ENCODE measurements at regions not wholly inside any gene's neighbourhood (a gene's known extent, or its start where the extent isn't known, plus 50 kb on each side); places are given as distances from the start of the nearest gene placed in this dataset.
A peak's percentile ranks its signal among the peaks of the same experiment; 100 is the strongest.
"Not testable (repeated sequence)": the region's sequence is repeated elsewhere in the genome, so short reads cannot be mapped to it uniquely, and the experiment has no call there.

DNA sequence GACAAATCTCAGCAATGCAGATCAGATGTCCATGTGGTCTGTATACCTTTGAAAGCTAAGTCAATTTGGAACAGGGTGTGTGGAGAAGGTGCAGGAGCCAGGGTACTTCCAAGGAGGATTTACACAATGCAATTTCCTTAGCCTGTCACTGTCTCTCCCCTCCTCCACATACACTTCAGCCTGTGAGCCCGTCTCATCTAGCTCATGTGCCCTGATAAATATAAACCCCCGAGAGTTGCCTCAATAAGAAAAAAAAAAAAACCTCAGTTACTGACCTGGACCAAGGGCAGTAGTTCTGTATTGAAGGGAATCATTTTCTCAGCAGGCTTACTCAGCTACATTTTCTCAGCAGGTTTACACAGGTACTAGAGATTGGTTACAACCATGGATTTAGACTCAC is 132.1 kb upstream of the PELI2 start:
- no peak for DNase-seq

DNA sequence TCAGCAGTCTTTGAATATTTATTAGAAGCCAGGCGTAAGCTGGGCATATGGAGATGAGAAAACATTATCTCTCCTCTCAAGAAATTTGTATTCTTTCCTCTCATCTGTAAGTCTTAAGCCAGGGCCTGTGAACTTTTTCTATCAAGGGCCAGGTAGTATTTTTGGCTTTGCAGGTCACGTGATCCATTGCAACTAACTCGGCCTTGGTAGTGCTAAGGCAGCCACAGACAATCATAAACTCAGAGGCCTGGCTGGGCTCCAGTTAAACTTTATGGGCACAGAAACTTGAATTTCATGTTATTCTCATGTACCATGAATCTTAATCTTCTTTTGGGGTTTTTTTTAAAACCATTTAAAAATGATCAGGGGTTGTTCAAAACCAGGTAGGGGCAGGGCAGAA is 117.4 kb upstream of the PELI2 start:
- DNase-seq, result no peak

DNA sequence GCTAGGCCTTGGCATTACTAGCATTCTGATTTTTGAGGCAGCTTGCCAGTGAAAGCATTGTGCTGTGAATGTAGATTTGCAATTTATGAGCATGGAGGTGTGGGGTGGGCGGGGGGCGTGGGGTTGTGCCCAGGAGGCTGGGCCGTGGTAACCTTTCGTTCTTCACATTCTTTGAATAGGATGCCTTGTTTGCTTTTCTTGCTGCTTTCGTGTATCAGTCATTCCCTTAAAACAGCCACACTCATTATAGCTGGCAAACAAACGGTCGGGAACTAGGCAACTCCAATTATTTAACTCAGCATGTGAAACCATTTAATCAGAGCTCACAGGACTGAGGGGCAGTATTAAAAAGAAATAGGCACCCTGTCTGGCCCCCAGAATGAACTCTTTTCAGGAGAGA is 115.9 kb upstream of the PELI2 start:
- DNase-seq, result no peak

DNA sequence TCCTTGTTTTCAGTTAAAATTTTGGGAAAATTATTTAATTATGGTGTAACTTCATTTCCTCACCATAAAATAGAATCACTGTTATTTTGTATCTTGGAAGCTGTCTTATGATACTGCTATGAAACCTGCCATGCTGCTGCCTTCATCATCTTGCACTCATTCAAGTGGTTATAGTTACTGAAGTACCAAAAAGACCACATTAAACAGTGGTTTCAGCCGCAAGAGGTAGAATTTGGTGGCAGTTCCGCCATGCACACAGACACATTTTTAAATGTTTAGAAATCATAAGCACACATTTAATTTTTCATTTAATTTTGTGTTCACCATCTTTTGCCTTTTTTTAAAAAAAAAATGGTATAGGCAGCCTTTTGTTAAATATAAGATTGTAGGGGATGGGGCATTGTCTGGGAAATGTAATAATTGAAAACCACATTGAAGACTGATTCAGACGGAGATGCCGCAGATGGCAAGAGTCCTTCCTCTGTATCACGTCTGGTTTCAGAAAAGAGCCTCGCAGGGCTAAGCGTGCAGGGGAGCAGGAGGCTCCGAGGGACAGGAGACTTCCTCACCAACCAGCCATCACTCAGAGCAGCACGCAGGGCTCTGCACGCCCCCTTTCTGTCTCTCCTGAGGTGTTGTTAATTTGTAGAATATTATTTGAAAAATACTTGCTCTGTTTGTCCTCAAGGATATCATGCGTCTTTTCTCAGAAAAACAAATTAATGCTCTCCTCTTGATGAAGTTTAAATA is 115.2 kb upstream of the PELI2 start:
- no peak for DNase-seq

GRCh38 chr14:56004323-56004722 is 113.9 kb upstream of the PELI2 start:
- DNase-seq, result no peak

GRCh38 chr14:56004786-56005185 is 113.4 kb upstream of the PELI2 start:
- peak; percentile 12 to 25 (median 22) for DNase-seq

DNA sequence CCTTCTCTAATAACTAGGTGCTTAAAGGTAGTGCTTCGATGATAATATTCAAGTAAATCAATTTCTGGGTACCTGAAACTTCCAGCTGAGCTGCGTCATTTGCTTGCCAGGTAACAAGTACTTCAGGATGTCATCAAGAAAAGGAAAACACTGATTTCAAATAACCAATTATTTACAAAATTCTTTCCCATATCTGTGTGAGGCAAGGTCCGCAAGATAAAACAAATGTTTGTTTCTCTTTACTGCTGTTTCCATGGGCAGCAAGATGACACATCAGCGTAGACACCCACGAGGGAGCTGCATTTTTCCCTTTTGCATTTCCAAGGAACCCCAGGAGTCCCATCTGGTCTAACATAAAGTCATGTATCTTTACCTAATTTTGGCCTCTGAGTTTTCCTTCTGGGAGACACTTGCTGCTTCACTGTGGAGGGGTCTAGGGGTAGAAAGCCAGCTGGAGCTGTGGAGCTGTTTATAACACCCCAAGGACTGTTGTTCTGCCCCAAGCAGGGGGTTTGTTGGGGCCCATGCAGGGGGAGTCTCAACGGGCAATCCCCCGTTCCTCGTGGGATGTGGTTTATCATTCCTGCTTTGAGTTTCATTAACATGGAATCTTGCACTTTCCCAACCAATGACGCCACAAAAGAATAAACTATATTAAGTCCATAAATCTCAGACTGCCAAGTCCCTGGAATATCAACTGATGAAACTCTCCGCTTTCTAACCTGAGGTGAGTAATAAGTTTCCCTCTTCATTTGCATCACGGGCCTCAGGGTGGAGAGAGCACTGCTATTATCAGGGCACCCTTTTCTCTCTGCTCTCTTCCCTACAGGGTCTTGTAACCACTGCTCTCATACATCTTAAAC is 112.8 kb upstream of the PELI2 start:
- peak in 2 of 3 donors; percentile 21 to 27 for DNase-seq

- not testable (repeated sequence) for DNase-seq
These were observed 110.7 kb upstream of the PELI2 start for GRCh38 chr14:56007491-56007890.

DNA sequence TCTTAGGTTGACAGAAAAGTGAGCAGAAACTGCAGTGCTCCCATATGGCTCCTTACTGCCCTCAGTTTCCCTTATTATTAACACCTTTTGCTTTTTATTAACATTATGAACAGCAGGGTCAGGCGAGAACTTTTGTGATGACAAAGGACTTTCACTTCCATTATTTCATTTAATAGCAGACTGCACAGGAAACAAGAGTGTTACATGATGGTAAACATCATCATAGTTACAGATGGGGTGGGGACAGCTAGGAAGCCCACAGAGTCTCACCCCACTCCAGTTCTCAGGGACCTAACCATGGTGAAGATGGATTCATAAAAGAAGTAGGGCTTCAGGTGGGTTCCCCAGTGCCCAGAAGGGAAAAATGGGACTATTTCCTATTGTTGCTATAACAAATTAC is 110.1 kb upstream of the PELI2 start:
- peak in 2 of 3 donors; percentile 21 to 38 for DNase-seq

DNA sequence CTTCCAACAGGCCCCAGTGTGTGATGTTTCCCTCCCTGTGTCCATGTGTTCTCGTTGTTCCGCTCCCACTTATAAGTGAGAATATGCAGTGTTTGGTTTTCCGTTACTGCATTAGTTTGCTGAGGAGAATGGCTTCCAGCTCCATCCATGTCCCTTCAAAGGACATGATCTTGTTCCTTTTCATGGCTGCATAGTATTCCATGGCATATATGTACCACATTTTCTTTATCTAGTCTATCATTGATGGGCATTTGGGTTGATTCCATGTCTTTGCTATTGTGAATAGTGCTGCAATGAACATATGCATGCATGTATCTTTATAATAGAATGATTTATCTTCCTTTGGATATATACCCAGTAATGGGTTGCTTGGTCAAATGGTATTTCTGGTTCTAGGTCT is 109.5 kb upstream of the PELI2 start:
- DNase-seq, result not testable (repeated sequence)

DNA sequence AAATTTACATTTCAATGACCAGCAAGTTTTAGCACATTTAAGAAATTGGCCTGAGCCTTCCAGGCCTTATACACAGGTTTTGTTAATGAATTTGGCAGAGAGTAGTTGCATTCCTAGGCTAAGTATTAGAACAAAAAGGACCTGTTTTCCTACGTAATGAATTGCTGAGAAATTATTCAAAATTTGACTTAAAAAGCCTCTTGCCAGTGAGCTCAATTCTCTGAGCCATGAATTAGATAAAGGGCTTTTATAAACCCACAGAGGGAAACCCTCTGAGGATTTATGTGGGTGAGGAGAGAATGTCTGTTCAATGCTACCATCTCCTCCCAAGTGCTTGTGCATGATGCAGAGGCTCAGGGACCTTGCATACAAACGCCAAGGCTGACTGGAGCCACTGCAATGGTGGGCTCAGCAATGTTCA is 94.5 kb upstream of the PELI2 start:
- no peak for DNase-seq

DNA sequence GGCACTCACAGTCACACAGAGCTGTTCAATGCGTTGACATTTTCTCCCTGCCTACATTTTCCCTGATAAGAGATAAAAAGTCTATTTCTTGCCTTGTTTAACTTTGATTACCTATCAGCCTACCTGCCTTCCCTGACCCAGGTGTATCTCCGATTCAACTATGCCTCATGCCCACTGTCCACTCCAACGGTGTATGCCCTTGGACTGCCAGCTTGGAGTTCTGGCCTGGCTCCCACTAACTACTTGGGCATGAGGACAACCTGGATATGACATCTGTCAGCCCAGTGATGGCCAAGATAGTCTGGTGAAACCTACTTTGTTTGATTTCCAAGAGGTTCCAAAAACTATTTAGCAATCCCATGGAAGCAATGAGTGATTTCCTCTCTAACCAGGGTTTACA is 93.0 kb upstream of the PELI2 start:
- DNase-seq, result no peak

- DNase-seq, result no peak
These were observed 91.7 kb upstream of the PELI2 start for GRCh38 chr14:56026506-56026905.

DNA sequence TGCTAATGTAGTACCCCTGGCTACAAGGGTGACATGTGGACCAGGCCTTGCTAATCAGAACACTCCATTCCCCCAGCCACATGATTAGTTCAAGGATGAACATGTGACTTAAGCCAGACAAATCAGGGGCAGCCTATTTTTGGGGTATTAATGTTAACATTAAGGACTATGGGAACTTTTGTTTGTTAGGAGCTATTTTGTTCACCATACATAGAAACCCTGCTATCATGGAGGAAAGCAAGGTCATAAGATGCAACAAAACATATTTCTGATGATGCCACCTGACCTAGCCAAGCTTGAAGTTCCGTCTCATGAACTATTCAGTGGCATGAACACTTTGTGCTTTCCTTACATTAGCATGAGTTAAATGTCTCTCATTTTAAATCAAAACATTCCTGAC is 90.8 kb upstream of the PELI2 start:
- no peak for DNase-seq

GRCh38 chr14:56027916-56028712 is 90.1 kb upstream of the PELI2 start:
- DNase-seq, result no peak

DNA sequence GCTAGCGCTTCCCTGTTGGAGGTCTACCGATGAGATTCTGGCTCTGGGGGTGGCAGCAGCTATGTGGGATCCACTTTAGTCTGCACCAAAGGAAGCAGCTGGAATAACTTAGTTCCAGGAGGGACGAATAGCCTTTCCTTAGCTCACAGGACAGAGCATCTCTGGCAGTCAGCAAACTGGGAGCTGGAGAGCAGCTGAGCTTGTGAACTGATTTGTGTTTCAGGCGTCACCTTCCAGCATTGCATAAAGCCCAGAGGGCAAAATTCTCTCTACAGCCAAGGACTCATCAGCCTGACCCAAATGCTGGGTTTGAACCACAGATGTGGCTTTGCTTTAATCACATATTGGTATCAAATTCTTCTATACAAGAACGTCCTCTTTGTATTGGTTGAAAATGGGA is 81.9 kb upstream of the PELI2 start:
- DNase-seq, result no peak

GRCh38 chr14:56040121-56040520 is 78.1 kb upstream of the PELI2 start:
- DNase-seq, result no peak

DNA sequence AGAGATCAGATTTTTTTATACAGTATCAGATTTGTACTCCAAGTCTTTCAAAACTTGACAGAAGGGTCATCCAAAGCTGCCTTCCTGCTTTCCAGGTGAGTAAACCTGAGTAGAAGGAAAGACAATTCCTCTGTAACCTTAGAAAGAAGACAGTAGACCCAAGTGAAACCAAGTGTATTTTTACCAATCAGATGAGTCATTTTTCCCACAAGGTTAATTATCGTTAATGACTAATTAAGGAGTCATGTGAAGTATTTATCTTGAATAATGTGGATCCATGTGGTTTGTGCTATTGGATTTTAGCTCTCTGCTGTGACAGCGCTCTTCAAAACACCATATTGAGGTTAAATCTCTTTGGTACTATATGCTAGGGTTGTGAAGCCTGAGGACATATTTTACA is 74.0 kb upstream of the PELI2 start:
- DNase-seq, result no peak

- DNase-seq, result no peak
These were observed 71.7 kb upstream of the PELI2 start for GRCh38 chr14:56046546-56046945.

DNA sequence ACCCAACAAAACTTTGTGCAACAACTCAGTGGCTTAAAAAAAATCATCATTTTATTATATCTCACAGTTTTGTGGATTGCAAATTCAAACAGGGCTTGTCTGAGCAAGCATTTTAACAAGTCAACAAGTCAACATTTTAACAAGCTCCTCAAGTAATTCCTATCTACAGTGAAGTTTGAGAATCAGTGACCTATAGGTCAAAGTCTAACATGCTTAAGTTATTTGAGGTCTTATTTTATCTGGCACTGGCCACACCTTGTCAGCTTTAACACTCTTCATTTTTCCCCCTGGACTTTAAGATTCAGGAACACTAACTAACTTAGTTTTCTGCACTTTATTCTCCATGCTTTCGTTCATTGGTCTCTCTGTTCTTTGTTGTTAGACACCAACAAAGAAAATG is 71.2 kb upstream of the PELI2 start:
- DNase-seq, result no peak

- no peak for DNase-seq
These were observed 68.7 kb upstream of the PELI2 start for GRCh38 chr14:56049536-56049935.

DNA sequence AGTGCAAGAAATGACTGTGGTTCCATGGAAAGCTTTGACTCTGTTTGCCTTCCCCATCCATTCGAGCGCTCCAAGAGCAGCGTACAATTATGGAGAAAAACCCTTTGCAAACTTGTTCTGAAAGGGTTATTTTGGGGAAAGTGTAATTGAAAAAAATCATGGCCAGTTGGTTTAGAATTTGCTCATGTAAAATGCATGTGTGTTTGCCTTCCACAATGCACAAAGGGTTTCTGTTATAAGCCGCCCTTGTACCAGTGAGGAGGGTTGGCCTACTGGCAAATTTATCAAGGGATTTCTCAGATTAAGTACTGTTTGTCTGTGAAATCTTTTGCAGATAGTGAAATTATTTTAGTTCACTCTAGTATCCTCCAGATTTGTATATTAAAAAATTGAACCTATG is 62.7 kb upstream of the PELI2 start:
- DNase-seq, result no peak

DNA sequence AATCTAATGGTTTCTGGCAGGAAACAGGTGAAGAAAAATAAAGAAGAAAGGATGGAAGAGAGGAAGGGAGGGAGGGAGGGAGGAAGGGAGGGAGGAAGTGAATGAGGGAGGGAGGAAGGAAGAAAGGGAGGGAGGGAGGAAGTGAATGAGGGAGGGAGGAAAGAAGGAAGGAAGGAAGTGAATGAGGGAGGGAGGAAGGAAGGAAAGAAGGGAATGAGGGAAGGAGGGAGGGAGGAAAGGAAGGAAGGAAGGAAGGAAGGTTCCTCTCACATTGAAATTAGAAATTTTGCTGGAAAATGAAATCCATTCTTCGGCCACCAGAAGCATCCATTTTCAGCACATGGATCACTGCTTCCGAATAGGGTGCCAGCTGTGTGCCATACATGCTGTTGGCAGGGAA is 62.2 kb upstream of the PELI2 start:
- DNase-seq, result no peak

Measured in suppressor macrophage treated with lipopolysaccharide for 1 hour (primary cell).